Bronchial epithelial cell (primary cell): ENCODE measurements at regions not wholly inside any gene's neighbourhood (a gene's known extent, or its start where the extent isn't known, plus 50 kb on each side); places are given as distances from the start of the nearest gene placed in this dataset.

Experiments
- DNase-seq: peaks from one replicate; pipeline ENCODE4 v3.0.0-alpha.2; 2010; ENCODE audit warnings: low read depth
- FAIRE-seq: peaks from 2 replicates; lab custom pipeline; 2011; peaks lifted over from hg19 to GRCh38; lab: Jason Lieb, UNC
- H3K27me3 ChIP-seq: 2 replicates; pipeline ENCODE4 v1.5.1; 2011; ENCODE audit warnings: low read length; ENCODE audit not compliant: control insufficient read depth, insufficient read depth
- H3K36me3 ChIP-seq: 2 replicates; pipeline ENCODE4 v1.5.1; 2011; ENCODE audit warnings: low read length; ENCODE audit not compliant: control insufficient read depth, insufficient read depth
- H3K4me3 ChIP-seq: 2 replicates; pipeline ENCODE4 v1.5.1; 2011; ENCODE audit warnings: mild to moderate bottlenecking, low read depth, low read length, control low read depth
- TF ChIP-seq, protein P1 (sequence below): IDR thresholded peaks from 2 replicates; pipeline ENCODE4 v1.5.1; 2011; ENCODE audit warnings: mild to moderate bottlenecking, moderate library complexity, low read length, control low read depth, inconsistent platforms; ENCODE audit not compliant: insufficient read depth, severe bottlenecking

- FAIRE-seq (no peak), DNase-seq (no peak)
- TF ChIP-seq, protein P1, sequence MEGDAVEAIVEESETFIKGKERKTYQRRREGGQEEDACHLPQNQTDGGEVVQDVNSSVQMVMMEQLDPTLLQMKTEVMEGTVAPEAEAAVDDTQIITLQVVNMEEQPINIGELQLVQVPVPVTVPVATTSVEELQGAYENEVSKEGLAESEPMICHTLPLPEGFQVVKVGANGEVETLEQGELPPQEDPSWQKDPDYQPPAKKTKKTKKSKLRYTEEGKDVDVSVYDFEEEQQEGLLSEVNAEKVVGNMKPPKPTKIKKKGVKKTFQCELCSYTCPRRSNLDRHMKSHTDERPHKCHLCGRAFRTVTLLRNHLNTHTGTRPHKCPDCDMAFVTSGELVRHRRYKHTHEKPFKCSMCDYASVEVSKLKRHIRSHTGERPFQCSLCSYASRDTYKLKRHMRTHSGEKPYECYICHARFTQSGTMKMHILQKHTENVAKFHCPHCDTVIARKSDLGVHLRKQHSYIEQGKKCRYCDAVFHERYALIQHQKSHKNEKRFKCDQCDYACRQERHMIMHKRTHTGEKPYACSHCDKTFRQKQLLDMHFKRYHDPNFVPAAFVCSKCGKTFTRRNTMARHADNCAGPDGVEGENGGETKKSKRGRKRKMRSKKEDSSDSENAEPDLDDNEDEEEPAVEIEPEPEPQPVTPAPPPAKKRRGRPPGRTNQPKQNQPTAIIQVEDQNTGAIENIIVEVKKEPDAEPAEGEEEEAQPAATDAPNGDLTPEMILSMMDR, result no peak
- H3K27me3 ChIP-seq, result no peaks in the 10 kb centered on the region
- no peak overlapping the region for H3K4me3 ChIP-seq
- no peaks in the 10 kb centered on the region for H3K36me3 ChIP-seq
Observed at GRCh38 chr4:35900286-35901243, 343.7 kb downstream of the ARAP2 start.

DNA sequence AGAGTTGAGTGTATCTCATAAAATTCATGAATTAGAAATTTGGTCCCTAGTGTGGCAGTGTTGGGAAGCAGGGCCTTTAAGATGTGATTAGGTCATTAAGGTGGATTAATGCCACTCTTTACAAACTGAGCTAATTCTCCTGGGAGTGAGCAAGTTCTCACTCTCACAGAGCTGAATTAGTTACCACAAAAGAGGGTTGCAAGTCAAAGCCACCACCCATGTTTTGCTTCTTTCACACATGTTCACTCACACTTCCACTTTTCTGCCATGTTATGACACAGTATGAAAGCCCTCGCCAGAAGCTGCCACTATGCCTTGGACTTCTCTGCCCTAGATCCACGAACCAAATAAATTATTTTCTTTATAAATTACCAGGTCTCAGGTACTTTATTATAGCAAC is 332.1 kb downstream of the ARAP2 start:
- FAIRE-seq, result no peak
- TF ChIP-seq, protein P1, result no peak

GRCh38 chr4:35918491-35918977 is 325.8 kb downstream of the ARAP2 start:
- no peak overlapping the region for H3K4me3 ChIP-seq
- TF ChIP-seq, protein P1, result no peak
- no peaks in the 10 kb centered on the region for H3K27me3 ChIP-seq
- no peak for FAIRE-seq
- no peaks in the 10 kb centered on the region for H3K36me3 ChIP-seq
- no peak for DNase-seq

More for the DNA sequence above, 332.1 kb downstream of the ARAP2 start:
- H3K4me3 ChIP-seq, result no peak overlapping the region
- no peak for DNase-seq
- no peaks in the 10 kb centered on the region for H3K36me3 ChIP-seq
- no peaks in the 10 kb centered on the region for H3K27me3 ChIP-seq

- H3K4me3 ChIP-seq, result no peak overlapping the region
- TF ChIP-seq, protein P1, result no peak
- no peaks in the 10 kb centered on the region for H3K36me3 ChIP-seq
- FAIRE-seq (no peak), DNase-seq (no peak)
- no peaks in the 10 kb centered on the region for H3K27me3 ChIP-seq
Observed at GRCh38 chr4:35925806-35926205, 318.5 kb downstream of the ARAP2 start.

DNA sequence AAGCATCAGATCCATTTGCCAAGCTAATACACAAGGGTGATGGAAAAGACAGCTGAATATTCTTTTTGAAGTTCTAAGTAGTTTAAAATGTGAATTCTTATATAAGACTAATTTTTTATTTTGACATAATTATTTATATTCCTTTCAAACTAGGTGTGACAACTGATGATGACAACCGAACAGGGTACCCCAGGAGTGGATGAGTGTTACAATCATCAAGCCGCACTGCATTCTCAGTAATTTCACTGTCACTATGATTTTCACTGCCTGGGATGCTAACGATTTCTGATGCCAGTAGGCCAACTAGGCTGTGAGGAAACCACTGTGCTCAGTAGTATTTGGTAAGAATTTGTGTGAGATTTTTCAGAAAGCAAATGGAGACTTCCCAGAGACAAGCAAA is 317.5 kb downstream of the ARAP2 start:
- DNase-seq (no peak), FAIRE-seq (no peak)
- Histone ChIP-seq H3K27me3 (no peaks in the 10 kb centered on the region), H3K36me3 (no peaks in the 10 kb centered on the region), H3K4me3 (no peak overlapping the region)
- TF ChIP-seq, protein P1, result no peak
